HG03460 (cell line): ENCODE measurements at regions not wholly inside any gene's neighbourhood (a gene's known extent, or its start where the extent isn't known, plus 50 kb on each side); places are given as distances from the start of the nearest gene placed in this dataset.

ENCODE experiments used
- ATAC-seq: cut with Tn5 transposase; IDR thresholded peaks from one replicate; pipeline ENCODE4 v1.9.1; 2021; ENCODE audit not compliant: unreplicated experiment

DNA sequence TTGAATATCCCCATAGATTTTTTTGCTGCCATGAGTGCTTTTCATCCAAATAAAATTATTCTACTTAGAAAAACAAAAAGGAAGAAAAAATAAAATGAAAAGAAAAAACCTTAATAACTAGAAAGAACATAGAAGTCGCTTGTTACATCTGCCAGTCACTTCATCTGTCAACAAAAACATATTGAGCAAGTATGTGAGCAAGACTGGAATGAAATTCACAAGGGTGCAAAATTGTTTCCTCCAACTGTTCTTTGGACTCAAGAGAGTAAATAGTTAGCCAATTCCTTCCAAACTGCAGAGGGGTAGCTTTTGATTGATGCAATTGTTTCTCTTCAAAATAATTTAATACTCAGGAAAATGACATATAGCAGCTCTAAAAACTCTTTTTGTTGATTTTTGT is 336.3 kb upstream of the CDH7 start:
- no peak for ATAC-seq

DNA sequence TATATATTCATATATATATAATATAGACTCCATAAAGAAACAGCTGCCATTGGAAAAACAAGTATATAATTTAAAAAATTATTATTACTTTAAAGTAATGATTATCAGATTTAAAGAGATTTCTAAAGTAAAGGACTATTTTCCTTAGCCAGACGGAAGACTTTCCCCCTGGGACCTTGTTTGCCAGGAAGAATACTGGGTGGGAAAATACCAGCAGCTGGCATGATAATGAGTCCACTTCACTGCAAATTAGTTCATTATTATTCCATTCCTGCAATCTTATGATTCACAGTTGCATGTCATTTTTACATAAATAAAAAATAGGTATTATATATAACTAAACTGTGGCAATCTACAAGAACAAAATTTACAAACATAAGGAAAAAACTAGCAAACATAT is 339.8 kb upstream of the CDH7 start:
- no peak for ATAC-seq

DNA sequence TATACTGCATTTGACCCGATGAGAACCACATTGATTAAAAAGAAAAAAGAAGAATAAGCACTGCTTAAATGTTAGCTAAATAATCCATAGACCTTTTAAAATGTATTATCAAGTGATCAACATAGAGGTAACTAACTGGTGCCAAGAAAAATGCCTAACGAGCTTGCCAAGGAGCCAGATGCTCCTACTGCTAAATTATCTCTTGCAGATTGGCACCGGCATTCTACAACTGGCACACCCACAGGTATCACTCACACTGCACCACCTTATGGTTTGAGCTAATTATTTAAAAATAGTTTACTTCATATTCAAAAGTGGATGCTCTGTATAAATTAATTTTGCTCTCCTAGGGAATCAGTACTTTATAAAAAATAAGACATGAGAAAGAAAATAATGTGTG is 341.6 kb upstream of the CDH7 start:
- no peak for ATAC-seq

DNA sequence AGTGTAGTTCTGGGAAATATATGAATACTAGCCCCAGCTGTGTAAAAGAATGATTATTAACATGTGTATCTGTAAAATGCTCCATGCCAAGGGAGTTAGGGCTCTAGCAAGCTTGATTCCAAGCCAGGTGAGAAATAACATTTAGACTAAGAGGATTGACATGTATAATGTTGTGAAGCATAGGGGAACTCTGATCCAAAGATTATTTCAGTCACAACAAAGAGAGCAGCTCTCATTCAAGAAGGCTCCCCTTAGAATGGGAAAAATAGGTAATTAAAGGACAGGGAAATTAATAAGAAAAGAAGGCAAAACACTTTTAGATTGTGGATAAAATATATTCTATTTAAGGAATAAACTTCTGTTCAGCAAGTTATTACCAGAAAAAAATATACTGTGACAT is 347.3 kb upstream of the CDH7 start:
- no peak for ATAC-seq

DNA sequence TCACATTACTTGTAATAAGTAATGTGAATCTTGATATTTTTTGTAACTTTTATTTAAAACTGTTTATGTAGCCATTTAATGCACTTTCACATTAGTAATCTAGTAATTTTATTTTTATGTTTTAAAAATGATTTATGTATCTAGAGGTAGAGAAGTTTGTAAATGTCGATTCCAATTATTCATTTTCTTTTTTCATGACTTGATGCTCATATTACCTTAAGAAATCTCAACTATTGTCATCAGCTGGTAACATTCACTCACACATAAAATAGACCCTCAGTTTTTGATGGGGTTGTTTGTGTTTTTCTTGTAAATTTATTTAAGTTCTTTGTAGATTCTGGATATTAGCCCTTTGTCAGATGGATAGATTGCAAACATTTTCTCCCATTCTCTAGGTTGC is 351.7 kb upstream of the CDH7 start:
- ATAC-seq = no peak

DNA sequence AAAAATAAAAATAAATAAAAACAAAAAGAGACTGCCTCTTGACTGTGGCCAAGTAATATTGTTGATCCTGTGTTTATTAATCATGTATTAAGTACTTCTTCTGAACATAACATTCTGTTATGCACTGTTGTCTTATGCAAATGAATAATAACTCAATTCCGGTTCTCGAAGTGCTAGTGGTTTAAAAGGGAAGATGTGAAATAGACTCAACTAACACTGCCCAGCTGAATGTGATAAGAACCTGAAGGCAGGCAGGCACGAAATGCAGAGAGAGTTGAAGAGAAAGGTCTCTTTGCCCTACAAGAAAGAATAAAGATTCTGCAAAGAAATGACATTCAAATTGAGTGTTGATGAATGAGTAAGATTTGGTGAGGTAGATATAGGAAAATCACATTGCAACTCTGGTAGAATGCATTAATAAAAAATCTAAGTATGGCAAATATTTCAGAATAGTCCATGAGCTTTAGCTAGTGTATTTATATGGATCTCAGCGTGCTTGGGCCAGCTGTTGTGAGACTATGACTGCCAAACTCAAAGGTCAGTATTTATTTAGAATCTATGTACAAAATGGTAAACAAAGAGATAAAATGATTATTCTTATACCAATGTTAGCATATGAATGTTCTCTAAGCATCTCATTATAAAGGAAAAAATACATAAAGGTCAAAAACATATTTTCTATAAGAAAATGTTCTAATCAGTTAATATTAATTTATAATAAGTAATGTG is 352.3 kb upstream of the CDH7 start:
- no peak for ATAC-seq

DNA sequence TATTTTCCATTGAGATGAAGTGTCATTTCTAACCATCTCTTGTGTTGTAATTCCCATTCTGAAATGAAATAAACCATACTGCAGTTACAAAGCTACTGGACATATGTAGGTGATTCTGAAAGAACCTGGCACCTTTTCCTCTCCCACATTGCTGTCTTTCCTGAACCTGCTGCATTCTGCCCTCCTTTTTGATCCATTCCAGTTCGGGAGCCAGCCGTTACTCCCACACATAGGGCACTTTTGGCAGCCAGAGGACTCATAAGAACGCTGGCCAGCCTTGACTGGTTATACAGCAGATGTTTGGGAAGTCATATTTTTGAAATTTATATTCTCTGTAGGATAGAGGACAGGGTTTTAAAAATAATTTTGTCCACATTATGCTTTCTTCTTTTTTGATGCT is 369.8 kb upstream of the CDH7 start:
- ATAC-seq = no peak

DNA sequence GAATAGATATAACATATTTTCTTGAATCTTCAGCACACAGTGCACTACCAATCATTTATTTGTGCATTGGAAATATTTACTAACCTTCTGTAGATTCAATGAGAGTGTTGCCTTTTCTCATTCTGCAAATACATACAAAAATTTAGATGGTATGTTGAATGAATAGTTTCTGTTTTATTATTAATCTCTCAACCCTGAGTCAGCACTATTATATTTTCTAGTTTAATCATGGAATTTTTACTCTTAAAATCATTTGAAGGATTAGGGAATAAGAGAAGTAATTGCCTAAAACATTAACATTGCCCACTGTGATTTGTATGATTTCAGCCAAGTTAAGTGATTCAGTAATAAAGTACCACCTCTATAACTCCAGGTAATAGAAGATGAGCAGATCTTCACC is 370.2 kb upstream of the CDH7 start:
- ATAC-seq = no peak

DNA sequence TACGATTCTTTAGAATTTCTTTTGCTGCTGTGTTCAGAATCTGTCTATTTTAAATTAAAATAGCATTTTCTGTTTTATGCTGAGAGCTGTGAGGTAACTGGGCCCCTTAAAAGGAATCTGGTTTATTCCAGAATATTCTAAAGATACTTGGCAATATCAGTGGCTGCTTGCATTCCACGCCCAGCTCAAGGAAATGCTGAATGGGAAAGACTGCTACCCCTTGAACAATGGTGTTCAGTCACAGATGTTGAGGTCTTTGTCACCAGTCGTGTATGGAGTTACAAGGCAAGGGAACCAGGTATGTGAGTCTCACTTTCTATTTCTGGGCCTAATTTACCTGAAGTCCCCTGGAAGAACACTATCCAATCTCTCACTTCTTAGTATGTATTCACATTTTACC is 377.9 kb upstream of the CDH7 start:
- ATAC-seq = no peak

DNA sequence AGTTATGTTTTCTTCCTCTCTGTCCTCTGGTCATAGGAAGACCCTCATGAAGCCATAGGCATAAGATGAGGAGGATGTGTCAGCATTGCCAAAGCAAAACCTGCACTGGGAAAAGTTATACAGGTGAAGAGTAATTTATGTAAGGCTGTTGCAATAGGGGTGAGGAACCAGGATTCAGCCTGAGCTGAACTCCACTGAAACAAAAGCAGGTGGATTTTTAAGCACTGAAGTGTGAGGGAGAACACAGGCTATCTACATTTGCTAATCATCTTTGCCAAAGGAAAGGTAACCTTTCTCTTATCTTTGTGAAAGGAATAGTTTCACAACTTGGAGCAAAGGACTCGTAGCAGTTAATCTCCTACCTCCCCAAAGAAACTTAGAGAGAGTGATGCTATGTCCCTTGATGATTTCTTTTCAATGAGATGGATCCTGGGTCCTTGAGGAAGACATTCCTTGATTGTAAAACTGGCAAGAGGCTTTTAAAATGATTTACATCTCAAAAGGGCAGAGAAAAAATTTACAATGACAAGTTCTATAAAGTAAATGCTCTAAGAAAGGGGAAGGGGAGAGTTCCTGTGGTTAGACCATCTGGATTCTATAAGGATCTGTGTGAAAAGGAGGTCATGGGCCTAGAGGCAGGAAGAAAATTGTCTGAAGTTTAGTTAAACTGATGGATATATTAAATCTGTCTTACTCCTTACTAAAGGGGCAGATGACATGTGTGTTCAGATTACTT is 385.4 kb upstream of the CDH7 start:
- no peak for ATAC-seq

DNA sequence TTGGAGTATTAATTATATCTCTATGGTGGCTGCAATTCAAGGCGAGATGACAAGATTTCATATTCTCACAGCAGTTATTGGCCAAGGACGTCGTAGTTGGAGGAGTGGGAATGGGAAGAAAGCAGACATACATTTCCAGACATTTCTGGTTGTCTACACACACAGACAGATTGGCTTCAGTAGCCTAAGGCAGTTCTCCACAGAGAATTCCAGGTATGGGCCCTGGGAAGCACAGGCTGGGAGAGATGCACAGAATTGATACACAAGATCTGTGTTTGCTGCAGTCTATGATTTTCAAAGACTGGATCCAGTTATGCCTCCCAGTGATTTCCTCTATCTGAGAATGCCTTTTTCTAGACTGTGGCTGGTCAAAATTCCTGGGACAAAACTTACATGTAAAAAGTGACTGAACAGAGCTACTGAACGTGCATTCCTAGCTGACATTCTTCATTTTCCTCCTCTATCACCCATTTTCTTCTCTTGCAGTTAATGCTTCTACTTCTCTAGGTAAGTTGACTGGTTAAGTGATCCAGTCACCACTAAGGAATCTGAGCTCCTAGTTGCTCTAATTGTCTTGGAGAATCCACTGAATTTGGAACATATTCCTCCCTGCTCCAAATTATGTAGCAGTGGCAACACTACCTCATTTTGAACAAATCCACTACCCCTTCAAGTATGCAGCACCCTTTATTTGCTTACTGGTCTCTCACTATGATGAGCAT is 386.7 kb upstream of the CDH7 start:
- ATAC-seq = no peak

DNA sequence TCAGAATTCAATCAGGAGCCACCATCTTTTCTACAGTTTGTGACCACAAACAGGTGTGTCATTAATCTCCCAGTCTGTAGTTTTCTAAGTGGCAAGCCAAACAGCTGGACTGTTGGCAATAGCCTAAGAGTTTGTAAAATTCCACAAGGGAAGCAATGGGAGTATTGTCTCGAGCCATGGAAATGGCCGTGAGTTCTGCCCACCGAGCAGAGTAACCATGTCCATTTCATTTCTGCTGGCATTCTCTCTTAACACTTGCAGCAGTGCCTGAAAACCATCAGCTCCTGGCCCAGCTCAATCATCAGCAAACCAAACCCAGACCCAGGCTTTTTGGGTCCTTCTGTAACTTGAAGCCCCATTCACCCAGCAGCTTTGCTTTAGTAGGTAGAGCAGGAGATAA is 387.8 kb upstream of the CDH7 start:
- no peak for ATAC-seq

DNA sequence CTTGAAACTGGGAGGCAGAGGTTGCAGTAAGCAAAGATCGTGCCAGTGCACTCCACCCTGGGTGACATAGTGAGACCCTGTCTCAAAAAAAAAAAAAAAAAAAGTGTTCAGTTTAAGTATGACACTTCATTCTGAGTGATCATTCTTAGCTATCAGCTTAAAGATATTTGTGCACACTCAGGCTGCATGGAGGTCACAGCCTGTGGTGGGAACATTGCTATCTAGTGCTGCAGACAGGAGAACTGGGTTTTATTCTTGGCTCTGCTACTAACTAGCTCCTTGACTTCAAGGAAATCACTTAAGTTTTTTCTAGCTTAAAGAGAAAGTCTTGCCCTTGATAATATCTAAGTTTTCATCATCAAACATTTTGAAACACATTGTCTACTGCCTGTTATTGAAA is 391.3 kb upstream of the CDH7 start:
- ATAC-seq = no peak

DNA sequence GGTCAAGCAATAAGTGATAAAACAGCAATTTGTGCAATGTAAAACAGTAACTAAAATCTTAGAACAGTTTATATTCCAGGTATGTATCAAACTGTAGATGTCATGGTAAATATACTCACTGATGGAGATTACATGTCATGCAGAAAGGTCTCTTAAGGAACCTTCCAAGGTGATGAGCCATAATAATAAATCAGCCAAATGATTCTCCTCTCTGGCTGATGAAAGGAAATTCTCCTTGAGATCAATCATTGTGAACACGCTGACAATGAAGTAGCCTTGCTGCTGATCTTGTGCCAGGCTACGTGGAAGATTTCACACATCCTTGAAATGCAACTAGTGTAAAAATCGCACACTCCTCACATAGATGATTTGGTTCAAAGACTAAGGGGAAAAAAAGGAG is 392.5 kb upstream of the CDH7 start:
- no peak for ATAC-seq

DNA sequence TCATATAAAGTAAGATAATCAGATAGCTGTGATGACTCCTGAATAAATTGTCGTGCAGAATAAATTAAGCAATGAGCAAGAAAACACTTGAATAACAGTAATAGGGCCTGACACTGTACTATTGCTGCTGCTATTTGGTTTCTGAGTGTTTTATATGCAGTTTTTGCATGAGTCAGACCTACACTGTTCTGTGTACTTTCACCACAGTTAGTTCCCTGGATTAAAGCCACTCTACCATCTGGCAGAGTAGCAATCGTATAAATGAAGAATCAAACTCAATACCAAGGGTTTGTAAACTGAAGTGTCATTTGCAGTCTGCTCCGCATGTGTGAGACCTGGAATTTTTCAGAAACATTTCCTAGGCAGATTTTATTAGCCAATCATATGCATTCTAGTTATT is 398.6 kb upstream of the CDH7 start:
- no peak for ATAC-seq

DNA sequence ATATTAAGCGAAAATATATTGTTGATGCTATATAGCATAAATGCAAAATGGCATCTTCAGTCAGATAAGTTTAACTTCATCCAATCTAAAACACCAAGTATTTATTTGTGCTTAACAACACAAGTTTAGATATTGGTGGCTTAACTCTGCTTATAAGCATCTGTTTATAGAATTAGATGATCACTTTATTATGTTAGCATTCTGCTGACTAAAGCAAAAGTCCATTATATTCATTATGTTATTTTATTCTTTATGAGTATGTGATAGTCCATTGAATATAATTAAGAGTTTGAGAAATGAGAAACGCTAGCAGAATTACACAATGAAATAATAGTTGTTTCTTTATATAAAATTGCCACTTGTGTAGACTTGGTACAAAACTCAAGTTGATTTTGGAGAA is 401.2 kb upstream of the CDH7 start:
- ATAC-seq = no peak

DNA sequence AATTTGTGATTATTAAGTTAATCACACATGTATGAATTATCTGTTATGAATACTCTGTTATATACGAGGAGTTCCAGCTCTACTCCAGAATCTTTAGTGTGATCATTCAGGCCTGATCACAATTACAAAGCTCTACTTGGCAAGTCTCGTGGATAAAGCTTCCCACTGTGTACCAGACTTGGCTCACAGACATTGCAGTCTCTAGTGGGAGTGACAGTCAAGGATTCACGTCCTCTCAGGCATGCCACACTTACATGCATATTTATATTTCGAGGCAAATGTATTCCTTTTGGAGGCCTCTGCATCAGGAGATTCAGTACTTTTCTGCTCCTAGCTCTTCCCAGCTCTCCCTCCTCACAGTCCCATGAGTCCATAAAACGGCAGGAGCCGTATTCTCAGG is 403.4 kb upstream of the CDH7 start:
- ATAC-seq = no peak

DNA sequence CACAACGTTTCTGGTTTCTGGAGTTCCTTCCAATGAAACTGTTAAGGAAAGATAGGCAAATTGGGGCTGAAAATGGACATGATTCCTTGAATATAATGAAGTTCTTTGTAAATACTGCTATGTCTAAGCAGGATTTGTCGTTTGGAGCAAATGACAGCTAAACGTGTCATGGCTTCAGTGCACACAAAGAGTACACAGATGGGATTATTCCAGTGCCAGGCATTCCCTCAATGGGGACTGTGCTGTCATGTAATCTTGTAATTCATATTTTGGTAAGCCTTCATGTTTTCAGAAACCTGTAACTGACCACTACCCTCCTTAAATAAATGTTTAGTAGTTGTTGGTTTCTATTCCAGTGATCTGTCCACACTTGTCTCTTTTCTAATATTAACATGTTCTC is 404.7 kb upstream of the CDH7 start:
- no peak for ATAC-seq

DNA sequence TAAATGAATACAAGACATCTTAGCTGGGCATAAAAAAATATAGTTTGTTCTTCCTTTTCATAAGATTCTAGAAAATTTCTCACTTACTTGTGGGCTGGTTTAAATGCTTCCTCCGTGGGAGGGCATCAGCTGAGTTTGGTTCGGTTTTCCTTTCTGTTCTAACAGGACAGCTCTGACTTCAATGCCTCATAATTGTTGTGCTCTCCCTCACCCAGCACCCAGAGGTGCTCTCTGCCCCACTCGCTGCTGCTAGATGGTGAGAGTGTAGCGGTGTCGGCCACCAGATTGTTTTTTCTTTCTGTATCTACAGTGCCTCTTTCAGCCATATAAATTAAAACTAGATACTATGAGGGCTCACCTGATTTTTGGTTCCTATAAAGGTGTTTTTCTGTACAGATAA is 407.2 kb upstream of the CDH7 start:
- ATAC-seq = no peak

DNA sequence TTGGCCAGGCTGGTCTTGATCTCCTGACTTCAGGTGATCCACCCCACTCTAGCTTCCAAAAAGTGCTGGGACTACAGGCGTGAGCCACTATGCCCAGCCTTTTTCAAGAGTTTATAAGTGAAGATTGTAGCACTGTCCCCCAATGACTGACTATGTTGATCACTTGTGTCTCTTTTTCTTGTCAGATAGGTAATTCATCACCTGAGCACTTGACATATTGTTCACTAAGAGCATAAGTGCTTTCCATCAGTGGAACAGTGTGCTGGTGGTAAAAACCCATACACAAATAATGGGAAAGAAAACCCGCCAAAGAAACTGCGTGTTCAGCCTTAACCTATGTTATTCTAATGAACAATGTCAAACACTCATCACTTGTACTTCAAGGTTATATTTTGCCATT is 414.4 kb upstream of the CDH7 start:
- ATAC-seq = no peak

DNA sequence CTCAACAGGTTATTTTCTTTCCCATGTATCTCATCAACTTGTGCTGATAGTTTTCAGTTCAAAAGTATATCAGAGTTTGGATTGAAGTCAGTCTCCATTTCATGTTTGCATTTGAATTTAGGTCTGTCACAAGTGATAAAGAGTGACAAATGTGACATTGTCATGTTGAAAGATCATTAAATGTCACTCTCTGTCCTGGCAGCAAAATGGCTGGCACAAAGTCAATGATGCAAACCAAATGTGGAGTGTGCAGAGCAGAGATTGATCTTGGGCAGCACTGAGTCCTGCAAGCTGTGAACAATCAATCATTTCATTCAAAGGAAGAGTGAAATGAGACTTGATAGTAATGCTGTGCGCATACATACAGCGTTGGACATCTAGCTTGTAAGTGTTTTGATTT is 421.8 kb upstream of the CDH7 start:
- no peak for ATAC-seq

DNA sequence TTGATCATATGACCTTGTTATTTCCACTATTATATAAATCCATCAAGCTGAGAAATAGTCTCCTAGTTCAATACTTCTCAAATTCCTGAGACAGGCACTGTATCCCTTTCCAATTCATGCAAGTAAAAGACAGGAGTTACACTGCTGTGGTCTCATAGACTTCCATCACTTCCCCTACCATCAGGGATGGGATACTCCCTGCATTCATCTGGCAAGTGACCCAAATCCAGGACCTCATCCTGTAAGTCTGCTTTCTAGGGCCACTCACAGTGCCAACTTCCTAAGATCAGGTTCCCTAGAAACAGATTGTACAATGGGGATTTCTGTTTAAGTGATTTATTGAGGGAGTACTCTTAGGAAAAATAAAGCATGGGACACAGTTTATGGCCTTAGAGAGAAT is 424.0 kb upstream of the CDH7 start:
- no peak for ATAC-seq
